ENCODE measurements at regions not wholly inside any gene's neighbourhood (a gene's known extent, or its start where the extent isn't known, plus 50 kb on each side); places are given as distances from the start of the nearest gene placed in this dataset.

GRCh38 chr10:43781480-43782361 is 133.0 kb upstream of the ZNF32 start:
- peak in 2 of 3 donors; percentile 74 to 85 for DNase-seq (ENCODE audit: low read depth in 2 of 3, low spot score in 2 of 3)

- no peak for DNase-seq (ENCODE audit: low read depth in 2 of 3, low spot score in 2 of 3)
Measured at GRCh38 chr10:43778571-43778970, 129.9 kb upstream of the ZNF32 start.

- DNase-seq (ENCODE audit: low read depth in 2 of 3, low spot score in 2 of 3), result no peak
Measured at GRCh38 chr10:43775384-43775783, 126.7 kb upstream of the ZNF32 start.

GRCh38 chr10:43774234-43774769 is 125.6 kb upstream of the ZNF32 start:
- no peak for DNase-seq (ENCODE audit: low read depth in 2 of 3, low spot score in 2 of 3)

- DNase-seq (ENCODE audit: low read depth in 2 of 3, low spot score in 2 of 3), result no peak
Measured at GRCh38 chr10:43773736-43774135, 125.1 kb upstream of the ZNF32 start.

- no peak for DNase-seq (ENCODE audit: low read depth in 2 of 3, low spot score in 2 of 3)
Measured at GRCh38 chr10:43772171-43772570, 123.5 kb upstream of the ZNF32 start.

- DNase-seq (ENCODE audit: low read depth in 2 of 3, low spot score in 2 of 3), result no peak
Measured at GRCh38 chr10:43771675-43772074, 123.0 kb upstream of the ZNF32 start.

- no peak for DNase-seq (ENCODE audit: low read depth in 2 of 3, low spot score in 2 of 3)
Measured at GRCh38 chr10:43765516-43765915, 116.8 kb upstream of the ZNF32 start.

GRCh38 chr10:43763846-43764245 is 115.2 kb upstream of the ZNF32 start:
- no peak for DNase-seq (ENCODE audit: low read depth in 2 of 3, low spot score in 2 of 3)

GRCh38 chr10:43760514-43760913 is 111.8 kb upstream of the ZNF32 start:
- DNase-seq (ENCODE audit: low read depth in 2 of 3, low spot score in 2 of 3), result no peak

- DNase-seq (ENCODE audit: low read depth in 2 of 3, low spot score in 2 of 3), result no peak
Measured at GRCh38 chr10:43759216-43759615, 110.5 kb upstream of the ZNF32 start.

GRCh38 chr10:43756341-43756740 is 107.7 kb upstream of the ZNF32 start:
- DNase-seq (ENCODE audit: low read depth in 2 of 3, low spot score in 2 of 3), result no peak

- no peak for DNase-seq (ENCODE audit: low read depth in 2 of 3, low spot score in 2 of 3)
Measured at GRCh38 chr10:43754569-43755260, 106.0 kb upstream of the ZNF32 start.

GRCh38 chr10:43753397-43754061 is 104.8 kb upstream of the ZNF32 start:
- no peak for DNase-seq (ENCODE audit: low read depth in 2 of 3, low spot score in 2 of 3)

GRCh38 chr10:43752682-43753081 is 104.0 kb upstream of the ZNF32 start:
- DNase-seq (ENCODE audit: low read depth in 2 of 3, low spot score in 2 of 3), result no peak

- no peak for DNase-seq (ENCODE audit: low read depth in 2 of 3, low spot score in 2 of 3)
Measured at GRCh38 chr10:43751646-43752045, 103.0 kb upstream of the ZNF32 start.

GRCh38 chr10:43749940-43750552 is 101.4 kb upstream of the ZNF32 start:
- DNase-seq (ENCODE audit: low read depth in 2 of 3, low spot score in 2 of 3), result no peak

- no peak for DNase-seq (ENCODE audit: low read depth in 2 of 3, low spot score in 2 of 3)
Measured at GRCh38 chr10:43749145-43749576, 100.5 kb upstream of the ZNF32 start.

GRCh38 chr10:43748560-43748959 is 99.9 kb upstream of the ZNF32 start:
- no peak for DNase-seq (ENCODE audit: low read depth in 2 of 3, low spot score in 2 of 3)

- DNase-seq (ENCODE audit: low read depth in 2 of 3, low spot score in 2 of 3), result peak in 1 of 3 donors; percentile 2
Measured at GRCh38 chr10:43746906-43747305, 98.2 kb upstream of the ZNF32 start.

- DNase-seq (ENCODE audit: low read depth in 2 of 3, low spot score in 2 of 3), result no peak
Measured at GRCh38 chr10:43739161-43739560, 90.5 kb upstream of the ZNF32 start.
